SK-N-SH (cell line): ENCODE measurements at regions not wholly inside any gene's neighbourhood (a gene's known extent, or its start where the extent isn't known, plus 50 kb on each side); places are given as distances from the start of the nearest gene placed in this dataset.

ENCODE experiments used
- CTCF ChIA-PET: fragments of 300-600, 350-600 bp; formaldehyde crosslinking; extraction: SDS; loops from one replicate; lab custom pipeline; 2021; lab: Yijun Ruan, JAX
- POLR2A ChIA-PET: fragments of 350-600 bp; sonication (Branson Sonifier 250); formaldehyde crosslinking; extraction: SDS; loops from one replicate; lab custom pipeline; 2020; ENCODE audit warnings: antibody characterized with exemption, inconsistent platforms; lab: Yijun Ruan, JAX
- DNase-seq: peaks from one replicate; pipeline ENCODE4 v3.0.0; 2012
- H2AFZ ChIP-seq: fragments of 200-600 bp; sonication (generic); 2 replicates; pipeline ENCODE4 v1.8.1; 2016; ENCODE audit warnings: antibody characterized with exemption, mild to moderate bottlenecking, low read depth
- H3F3A ChIP-seq: fragments of 200-600 bp; sonication (generic); replicated peaks from 2 replicates; pipeline ENCODE3; 2016; ENCODE audit warnings: antibody characterized with exemption, mild to moderate bottlenecking; ENCODE audit not compliant: insufficient read depth
- H3K27ac ChIP-seq, 2 experiments: fragments of 200-500 bp in 1 of 2; fragments of 200-600 bp in 1 of 2; sonication (Bioruptor generic) in 1 of 2; sonication (generic), shearing (Covaris generic) in 1 of 2; 2 replicates each; pipeline versions ENCODE4 v1.5.1 to v1.6.1; 2014 to 2016; ENCODE audit warnings: low read depth in 2 of 2, inconsistent platforms in 1 of 2, low read length in 1 of 2, mild to moderate bottlenecking in 1 of 2, mixed read lengths in 1 of 2
- H3K27me3 ChIP-seq: fragments of 200-600 bp; sonication (generic), shearing (Covaris generic); 2 replicates; pipeline ENCODE4 v1.6.1; 2016; ENCODE audit warnings: mixed run types; ENCODE audit not compliant: insufficient read depth
- H3K36me3 ChIP-seq, 2 experiments: fragments of 200-500 bp in 1 of 2; fragments of 200-600 bp in 1 of 2; sonication (Bioruptor generic) in 1 of 2; sonication (generic) in 1 of 2; replicated peaks in 1 of 2; 2 replicates each; pipeline versions ENCODE3 to v1.5.1; 2014 to 2016; ENCODE audit warnings: low read length in 1 of 2, mild to moderate bottlenecking in 1 of 2; ENCODE audit not compliant: insufficient read depth in 2 of 2, control insufficient read depth in 1 of 2
- H3K4me1 ChIP-seq, 2 experiments: fragments of 200-500 bp in 1 of 2; fragments of 200-600 bp in 1 of 2; sonication (Bioruptor generic) in 1 of 2; sonication (generic), shearing (Covaris generic) in 1 of 2; 2 replicates each; pipeline versions ENCODE4 v1.5.1 to v1.6.1; 2014 to 2016; ENCODE audit warnings: low read depth in 1 of 2, low read length in 1 of 2, mixed run types in 1 of 2; ENCODE audit not compliant: insufficient read depth in 2 of 2, control insufficient read depth in 1 of 2
- H3K4me2 ChIP-seq: fragments of 200-600 bp; sonication (generic), shearing (Covaris generic); 2 replicates; pipeline ENCODE4 v1.6.1; 2017; ENCODE audit warnings: mixed run types
- H3K4me3 ChIP-seq, 2 experiments: fragments of 200-500 bp in 1 of 2; fragments of 200-600 bp in 1 of 2; sonication (Bioruptor generic) in 1 of 2; sonication (generic), shearing (Covaris generic) in 1 of 2; 2 replicates each; pipeline versions ENCODE4 v1.5.1 to v1.8.1; 2014 to 2016; ENCODE audit warnings: low read depth in 2 of 2, inconsistent platforms in 1 of 2, low read length in 1 of 2, mild to moderate bottlenecking in 1 of 2, mixed read lengths in 1 of 2, moderate library complexity in 1 of 2
- H3K79me2 ChIP-seq: fragments of 200-600 bp; sonication (generic); 2 replicates; pipeline ENCODE4 v1.8.1; 2017; ENCODE audit warnings: mild to moderate bottlenecking; ENCODE audit not compliant: insufficient read depth
- H3K9ac ChIP-seq: fragments of 200-600 bp; sonication (generic); 2 replicates; pipeline ENCODE4 v1.6.1; 2017; ENCODE audit warnings: mixed run types
- H3K9me2 ChIP-seq: fragments of 200-600 bp; sonication (generic); 2 replicates; pipeline ENCODE4 v1.6.1; 2017; ENCODE audit warnings: mixed run types
- H3K9me3 ChIP-seq: fragments of 200-600 bp; sonication (generic); 2 replicates; pipeline ENCODE4 v1.6.1; 2017; ENCODE audit warnings: mixed run types, mild to moderate bottlenecking, moderate library complexity
- H4K20me1 ChIP-seq: fragments of 200-600 bp; sonication (generic); 2 replicates; pipeline ENCODE4 v1.6.1; 2017; ENCODE audit warnings: mild to moderate bottlenecking, mixed run types; ENCODE audit not compliant: insufficient read depth
- CHD2 ChIP-seq: fragments of 150-350 bp; IDR thresholded peaks from 2 replicates; pipeline ENCODE4 v1.6.1; 2018; ENCODE audit warnings: low read length; ENCODE audit not compliant: partially characterized antibody
- EP300 ChIP-seq, 2 experiments: IDR thresholded peaks; 2 replicates each; pipeline versions ENCODE4 v1.4.0 to v1.6.1; 2012; ENCODE audit warnings: borderline replicate concordance in 1 of 2, low read depth in 1 of 2, low read length in 1 of 2
- FOXJ3 ChIP-seq: sonication (generic); formaldehyde crosslinking; IDR thresholded peaks from 2 replicates; pipeline ENCODE4 v1.5.1; 2020; ENCODE audit warnings: mild to moderate bottlenecking, missing genetic modification reagents
- GATA2 ChIP-seq: sonication (generic); formaldehyde crosslinking; IDR thresholded peaks from 2 replicates; pipeline ENCODE4 v1.5.0; 2020; ENCODE audit warnings: mild to moderate bottlenecking, missing genetic modification reagents
- MEF2A ChIP-seq: IDR thresholded peaks from 2 replicates; pipeline ENCODE4 v1.4.0; 2012; ENCODE audit warnings: low read depth, borderline replicate concordance
- POLR2AphosphoS5 ChIP-seq: IDR thresholded peaks from 2 replicates; pipeline ENCODE4 v1.6.1; 2012; ENCODE audit warnings: low read depth, low read length
- RAD21 ChIP-seq: IDR thresholded peaks from 2 replicates; pipeline ENCODE4 v1.6.1; 2012; ENCODE audit warnings: mild to moderate bottlenecking, low read length
- RCOR1 ChIP-seq: fragments of 150-350 bp; IDR thresholded peaks from 2 replicates; pipeline ENCODE4 v1.6.1; 2017; ENCODE audit warnings: antibody characterized with exemption, low read length
- RXRA ChIP-seq: IDR thresholded peaks from 2 replicates; pipeline ENCODE4 v1.4.0; 2012; ENCODE audit warnings: low read depth, mild to moderate bottlenecking, borderline replicate concordance
- SIN3A ChIP-seq: IDR thresholded peaks from 2 replicates; pipeline ENCODE4 v1.6.1; 2012; ENCODE audit warnings: low read depth, mild to moderate bottlenecking, low read length, moderate library complexity, borderline replicate concordance
- SMC3 ChIP-seq: IDR thresholded peaks from 2 replicates; pipeline ENCODE4 v1.6.1; 2012; ENCODE audit warnings: low read depth, low read length, improper control_type of control experiment
- TAF1 ChIP-seq: IDR thresholded peaks from 2 replicates; pipeline ENCODE4 v1.6.1; 2012; ENCODE audit warnings: low read depth, mild to moderate bottlenecking, low read length, moderate library complexity, borderline replicate concordance
- TCF12 ChIP-seq: IDR thresholded peaks from 2 replicates; pipeline ENCODE4 v1.4.0; 2012
- WGBS: methylation state at CpG from one replicate; pipeline ENCODE4 v1.1.6; 2017; ENCODE audit warnings: low lambda C conversion rate; 5-methylcytosine and 5-hydroxymethylcytosine counted together
- TF ChIP-seq, protein P1 (sequence below): fragments of 150-350 bp; IDR thresholded peaks from 2 replicates; pipeline ENCODE4 v1.6.1; 2017; ENCODE audit warnings: antibody characterized with exemption, low read length, low read depth, borderline replicate concordance
- TF ChIP-seq, protein P2 (sequence below): IDR thresholded peaks from 2 replicates; pipeline ENCODE4 v1.4.0; 2012; ENCODE audit warnings: low read depth

DNA sequence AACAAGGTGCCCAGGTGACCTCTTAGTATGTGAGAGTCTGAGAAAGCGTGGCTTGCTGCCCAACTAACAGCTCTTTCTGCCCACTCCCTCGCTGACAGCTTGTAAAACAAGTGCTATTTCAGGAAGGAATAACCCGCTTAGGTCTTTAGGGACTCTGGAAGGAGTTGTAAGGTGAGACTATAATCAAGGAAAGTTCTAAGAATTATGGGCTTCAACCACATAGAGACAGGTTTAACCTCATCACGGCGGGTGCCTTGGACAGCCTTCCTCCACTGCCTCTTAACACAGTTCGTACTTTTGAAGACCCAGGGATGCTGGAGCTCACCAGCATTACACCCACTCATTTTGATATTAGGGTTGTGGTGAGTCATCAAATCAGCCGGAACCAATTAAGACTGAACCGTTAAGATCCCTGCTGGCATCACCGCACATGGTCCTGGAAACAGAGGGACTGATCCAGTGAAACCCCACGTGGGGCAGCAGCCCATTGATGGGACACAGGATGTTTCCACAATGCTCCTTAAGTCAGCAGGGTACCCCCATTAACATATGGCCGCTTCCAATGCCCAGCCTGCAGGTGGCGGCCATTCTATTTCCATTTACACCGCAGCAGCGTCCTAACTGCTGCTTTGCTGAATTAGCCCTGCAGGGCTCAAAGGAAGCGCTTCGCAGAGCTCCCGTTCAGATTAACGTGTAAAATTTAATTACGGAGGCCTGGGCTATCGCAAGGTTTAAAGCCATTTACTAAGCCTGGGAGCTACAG lies 176.6 kb upstream of the SDK2 start:
- peaks cover 0 to 34% of the 10 kb centered on the region in 2 experiments; a peak in 2 of 4 replicates for H3K4me1 ChIP-seq
- 24% methylated on average over 20 of the region's 20 CpGs for WGBS
- ChIA-PET CTCF (interaction anchor here (0.5 to 3.7 kb wide), 42 partner anchors 8 to 405 kb away, joined by 3 to 23 read pairs (median 3); no protein-coding TSS in a partner anchor), POLR2A (interaction anchor here (0.5 to 1.1 kb wide), 4 partner anchors 19 to 233 kb away, joined by 3 read pairs; no protein-coding TSS in a partner anchor)
- H2AFZ ChIP-seq, result no peak overlapping the region
- peak in 1 of 2 experiments; percentile 89; a peak in 2 of 4 replicates for TF ChIP-seq EP300 (IDR thresholded peaks at IDR 0.05; ENCODE audit: borderline replicate concordance in 1 of 2, low read depth in 1 of 2, low read length in 1 of 2)
- no peak for TF ChIP-seq TAF1
- TF ChIP-seq SMC3, result peak; percentile 33; the same call in 1 of the 2 replicates
- TF ChIP-seq, protein P1, sequence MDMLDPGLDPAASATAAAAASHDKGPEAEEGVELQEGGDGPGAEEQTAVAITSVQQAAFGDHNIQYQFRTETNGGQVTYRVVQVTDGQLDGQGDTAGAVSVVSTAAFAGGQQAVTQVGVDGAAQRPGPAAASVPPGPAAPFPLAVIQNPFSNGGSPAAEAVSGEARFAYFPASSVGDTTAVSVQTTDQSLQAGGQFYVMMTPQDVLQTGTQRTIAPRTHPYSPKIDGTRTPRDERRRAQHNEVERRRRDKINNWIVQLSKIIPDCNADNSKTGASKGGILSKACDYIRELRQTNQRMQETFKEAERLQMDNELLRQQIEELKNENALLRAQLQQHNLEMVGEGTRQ, result no peak
- TF ChIP-seq RXRA, result no peak
- TF ChIP-seq GATA2 (CRISPR knock-in tag), result peak; percentile 81
- TF ChIP-seq TCF12, result peak; percentile 55
- TF ChIP-seq MEF2A, result no peak
- TF ChIP-seq, protein P2, sequence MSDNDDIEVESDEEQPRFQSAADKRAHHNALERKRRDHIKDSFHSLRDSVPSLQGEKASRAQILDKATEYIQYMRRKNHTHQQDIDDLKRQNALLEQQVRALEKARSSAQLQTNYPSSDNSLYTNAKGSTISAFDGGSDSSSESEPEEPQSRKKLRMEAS, result no peak
- TF ChIP-seq RAD21, result peak; percentile 65
- TF ChIP-seq RCOR1, result peak; percentile 87; the same call in 1 of the 2 replicates
- peak; percentile 84; the same call in 1 of the 2 replicates for TF ChIP-seq FOXJ3 (CRISPR knock-in tag)
- TF ChIP-seq POLR2AphosphoS5, result no peak
- peak; percentile 81 for TF ChIP-seq CHD2
- H3F3A ChIP-seq, result no peaks in the 10 kb centered on the region
- no peak overlapping the region for H3K4me3 ChIP-seq
- DNase-seq, result peak; percentile 85
- H3K9me3 ChIP-seq, result 0 out of 2 replicates have a peak, but pooled peaks cover 6% of the 10 kb centered on the region
- H3K9ac ChIP-seq, result no peak overlapping the region
- H3K79me2 ChIP-seq, result no peaks in the 10 kb centered on the region
- H3K36me3 ChIP-seq, result no peaks in the 10 kb centered on the region
- no peaks in the 10 kb centered on the region for H3K27me3 ChIP-seq
- H3K4me2 ChIP-seq, result no peak overlapping the region
- no peaks in the 10 kb centered on the region for H4K20me1 ChIP-seq
- peak overlapping the region in 1 of 2 experiments; percentile 77; a peak in 2 of 4 replicates for H3K27ac ChIP-seq
- H3K9me2 ChIP-seq, result no peaks in the 10 kb centered on the region

DNA sequence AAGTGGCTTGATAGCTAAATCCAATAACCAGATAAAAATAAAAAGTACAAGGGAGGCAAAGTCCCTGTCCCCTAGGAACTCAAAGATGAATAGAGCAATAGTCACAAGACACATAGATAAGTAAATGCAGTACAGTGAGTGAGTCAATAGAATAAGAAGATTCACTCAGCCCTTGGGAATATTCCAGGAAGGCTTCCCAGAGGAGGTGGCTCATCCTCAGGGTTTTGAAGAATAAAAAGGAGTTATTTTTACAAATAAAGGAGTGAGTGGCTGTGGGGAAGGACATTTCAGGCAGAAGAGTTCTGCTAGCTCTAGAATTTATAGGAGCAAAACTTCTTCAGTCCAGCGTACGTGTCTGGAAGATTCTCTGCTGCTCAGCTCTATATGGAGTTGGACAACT lies 177.4 kb upstream of the SDK2 start:
- no peak overlapping the region for H3K9ac ChIP-seq
- no peaks in the 10 kb centered on the region for H3K79me2 ChIP-seq
- 82% methylated on average over 2 of the region's 2 CpGs for WGBS
- no peaks in the 10 kb centered on the region for H3F3A ChIP-seq
- H3K9me3 ChIP-seq, result 0 out of 2 replicates have a peak, but pooled peaks cover 6% of the 10 kb centered on the region
- peak overlapping the region in 1 of 2 experiments; percentile 77; a peak in 2 of 4 replicates for H3K27ac ChIP-seq
- H3K4me2 ChIP-seq, result no peak overlapping the region
- no peaks in the 10 kb centered on the region for H3K27me3 ChIP-seq
- H4K20me1 ChIP-seq, result no peaks in the 10 kb centered on the region
- DNase-seq, result no peak
- H3K36me3 ChIP-seq, result no peaks in the 10 kb centered on the region
- H3K4me3 ChIP-seq, result no peak overlapping the region
- no peak overlapping the region for H2AFZ ChIP-seq
- peaks cover 0 to 34% of the 10 kb centered on the region in 2 experiments; a peak in 2 of 4 replicates for H3K4me1 ChIP-seq
- POLR2A ChIA-PET, result interaction anchor here (0.9 to 1.1 kb wide), 2 partner anchors 18 to 101 kb away, joined by 3 read pairs; no protein-coding TSS in a partner anchor
- no peaks in the 10 kb centered on the region for H3K9me2 ChIP-seq
- CTCF ChIA-PET, result interaction anchor here (0.8 to 3.7 kb wide), 28 partner anchors 9 to 383 kb away, joined by 3 to 23 read pairs (median 4); no protein-coding TSS in a partner anchor
- TF ChIP-seq SIN3A, result no peak
- TF ChIP-seq RCOR1, result no peak
